Tibial artery (tissue), 4 donors: ENCODE measurements at regions not wholly inside any gene's neighbourhood (a gene's known extent, or its start where the extent isn't known, plus 50 kb on each side); places are given as distances from the start of the nearest gene placed in this dataset.

Source experiments
- DNase-seq, 2 donors: peaks; one replicate each; pipeline ENCODE4 v3.0.0-alpha.2; 2019
- H3K27ac ChIP-seq, 2 donors: fragments of 200-600 bp; sonication (generic) in 1 of 2; 1 replicate in 1 of 2; 2 replicates in 1 of 2; pipeline ENCODE4 v1.5.1; 2018 to 2019; ENCODE audit warnings: mild to moderate bottlenecking in 1 of 2
- H3K27me3 ChIP-seq, 2 donors: fragments of 200-600 bp; sonication (generic) in 1 of 2; one replicate each; pipeline versions ENCODE4 v1.5.1 to v1.6.0; 2016 to 2019
- H3K36me3 ChIP-seq, 3 donors: fragments of 200-600 bp; sonication (generic) in 2 of 3; one replicate each; pipeline ENCODE4 v1.5.1; 2016 to 2019; ENCODE audit warnings: mild to moderate bottlenecking in 2 of 3
- H3K4me1 ChIP-seq, 4 donors: fragments of 200-600 bp; sonication (generic) in 2 of 4; 1 replicate in 3 of 4; 2 replicates in 1 of 4; pipeline ENCODE4 v1.5.1; 2016 to 2019
- H3K4me3 ChIP-seq, 2 donors: fragments of 200-600 bp; sonication (generic) in 1 of 2; 1 replicate in 1 of 2; 2 replicates in 1 of 2; pipeline ENCODE4 v1.5.1; 2018 to 2019; ENCODE audit warnings: mild to moderate bottlenecking in 2 of 2
- H3K9me3 ChIP-seq, 3 donors: fragments of 200-600 bp; sonication (generic) in 1 of 3; one replicate each; pipeline ENCODE4 v1.5.1; 2016 to 2019
- CTCF ChIP-seq, 2 experiments: fragments of 200-600 bp in 1 of 2; fragments of 450-650 bp in 1 of 2; IDR thresholded peaks; one replicate each; pipeline ENCODE4 v1.5.1; 2017 to 2019; ENCODE audit warnings: antibody characterized with exemption in 2 of 2, mild to moderate bottlenecking in 1 of 2, moderate library complexity in 1 of 2
- intact Hi-C: fragments of 100-400 bp; cut with DNase I; formaldehyde crosslinking; loops from one replicate; pipeline ENCODE4 v1.15.0; 2023; ENCODE audit warnings: low total_unique reads

- no peaks in the 10 kb centered on the region for H3K27me3 ChIP-seq
- no peak for DNase-seq
- no peak overlapping the region for H3K27ac ChIP-seq
- H3K4me1 ChIP-seq, result no peaks in the 10 kb centered on the region
- no peak overlapping the region for H3K4me3 ChIP-seq
- no peaks in the 10 kb centered on the region for H3K9me3 ChIP-seq
- no peak for TF ChIP-seq CTCF (IDR thresholded peaks at IDR 0.05)
- intact Hi-C loops, result no loop called here
- no peaks in the 10 kb centered on the region for H3K36me3 ChIP-seq
Observed at GRCh38 chr20:60808003-60808672, 443.9 kb upstream of the CDH4 start.

- intact Hi-C loops, result no loop called here
- Histone ChIP-seq H3K4me1 (no peaks in the 10 kb centered on the region), H3K27ac (no peak overlapping the region), H3K36me3 (no peaks in the 10 kb centered on the region), H3K9me3 (no peaks in the 10 kb centered on the region), H3K4me3 (no peak overlapping the region), H3K27me3 (no peaks in the 10 kb centered on the region)
- no peak for TF ChIP-seq CTCF (IDR thresholded peaks at IDR 0.05)
- DNase-seq, result no peak
Observed at GRCh38 chr20:60808701-60809100, 443.4 kb upstream of the CDH4 start.

GRCh38 chr20:60810561-60810960, 441.5 kb upstream of the CDH4 start:
- H3K27me3 ChIP-seq, result no peaks in the 10 kb centered on the region
- intact Hi-C loops, result no loop called here

GRCh38 chr20:60812561-60812960, 439.5 kb upstream of the CDH4 start:
- Histone ChIP-seq H3K4me1 (no peaks in the 10 kb centered on the region), H3K9me3 (no peaks in the 10 kb centered on the region), H3K27me3 (no peaks in the 10 kb centered on the region), H3K27ac (no peak overlapping the region), H3K36me3 (no peaks in the 10 kb centered on the region), H3K4me3 (no peak overlapping the region)
- intact Hi-C loops, result no loop called here
- no peak for DNase-seq
- no peak for TF ChIP-seq CTCF (IDR thresholded peaks at IDR 0.05)

More at GRCh38 chr20:60810561-60810960, 441.5 kb upstream of the CDH4 start:
- Histone ChIP-seq H3K36me3 (no peaks in the 10 kb centered on the region), H3K4me1 (no peaks in the 10 kb centered on the region), H3K4me3 (no peak overlapping the region), H3K9me3 (no peaks in the 10 kb centered on the region), H3K27ac (no peak overlapping the region)
- TF ChIP-seq CTCF (IDR thresholded peaks at IDR 0.05), result no peak
- DNase-seq, result no peak

GRCh38 chr20:60813066-60813465, 439.0 kb upstream of the CDH4 start:
- Histone ChIP-seq H3K4me3 (no peak overlapping the region), H3K27ac (no peak overlapping the region), H3K9me3 (no peaks in the 10 kb centered on the region), H3K27me3 (no peaks in the 10 kb centered on the region), H3K36me3 (no peaks in the 10 kb centered on the region), H3K4me1 (no peaks in the 10 kb centered on the region)
- no peak for DNase-seq
- intact Hi-C loops, result no loop called here
- TF ChIP-seq CTCF (IDR thresholded peaks at IDR 0.05), result no peak

- intact Hi-C loops, result no loop called here
- DNase-seq, result no peak
Observed at GRCh38 chr20:60815656-60816055, 436.4 kb upstream of the CDH4 start.

More at GRCh38 chr20:60815656-60816055, 436.4 kb upstream of the CDH4 start:
- no peak for TF ChIP-seq CTCF (IDR thresholded peaks at IDR 0.05)
- Histone ChIP-seq H3K36me3 (no peaks in the 10 kb centered on the region), H3K27me3 (no peaks in the 10 kb centered on the region), H3K27ac (no peak overlapping the region), H3K9me3 (no peaks in the 10 kb centered on the region), H3K4me1 (no peaks in the 10 kb centered on the region), H3K4me3 (no peak overlapping the region)
